ENCODE measurements at regions not wholly inside any gene's neighbourhood (a gene's known extent, or its start where the extent isn't known, plus 50 kb on each side); places are given as distances from the start of the nearest gene placed in this dataset.

GRCh38 chr1:56170784-56171320, 408.5 kb downstream of the PLPP3 start:
- 62 to 69% methylated on average over 4 of the region's 4 CpGs for WGBS, 2 donors
- H3K4me1 ChIP-seq = no peaks in the 10 kb centered on the region
- TF ChIP-seq EP300 (IDR thresholded peaks at IDR 0.05) (no peak), POLR2A (IDR thresholded peaks at IDR 0.05) (no peak), CTCF (IDR thresholded peaks at IDR 0.05) (no peak)
- no peaks in the 10 kb centered on the region for H3K27me3 ChIP-seq
- H3K27ac ChIP-seq = no peak overlapping the region
- DNase-seq (ENCODE audit: low spot score in 2 of 2) = no peak
- H3K36me3 ChIP-seq = no peaks in the 10 kb centered on the region
- H3K4me3 ChIP-seq = no peak overlapping the region
- H3K9me3 ChIP-seq = no peaks in the 10 kb centered on the region

DNA sequence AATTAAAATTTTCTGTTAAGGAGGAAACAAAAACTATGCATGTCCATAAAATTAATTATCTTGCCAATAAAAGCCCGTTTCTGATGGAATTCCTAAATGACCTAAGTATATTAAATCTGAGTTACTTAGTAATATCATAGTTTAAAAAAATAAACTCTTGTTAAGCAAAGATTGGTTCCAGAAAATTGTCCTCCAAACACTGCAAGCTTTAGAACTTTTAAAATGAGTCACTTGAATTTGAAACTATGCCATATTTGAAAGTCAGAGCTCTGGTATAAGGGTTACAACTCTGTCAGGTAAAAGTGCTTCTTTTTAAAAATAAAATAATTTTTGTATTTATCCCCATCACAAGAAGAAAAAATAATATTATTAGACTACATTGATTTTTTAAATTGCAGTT, 409.5 kb downstream of the PLPP3 start:
- no peak for DNase-seq (ENCODE audit: low spot score in 2 of 2)
- no peaks in the 10 kb centered on the region for H3K9me3 ChIP-seq
- H3K4me1 ChIP-seq = no peaks in the 10 kb centered on the region
- TF ChIP-seq POLR2A (IDR thresholded peaks at IDR 0.05) (no peak), EP300 (IDR thresholded peaks at IDR 0.05) (no peak), CTCF (IDR thresholded peaks at IDR 0.05) (no peak)
- H3K27ac ChIP-seq = no peak overlapping the region
- no peaks in the 10 kb centered on the region for H3K36me3 ChIP-seq
- 42 to 50% methylated on average over 1 of the region's 1 CpG for WGBS, 2 donors
- no peaks in the 10 kb centered on the region for H3K27me3 ChIP-seq
- H3K4me3 ChIP-seq = no peak overlapping the region

DNA sequence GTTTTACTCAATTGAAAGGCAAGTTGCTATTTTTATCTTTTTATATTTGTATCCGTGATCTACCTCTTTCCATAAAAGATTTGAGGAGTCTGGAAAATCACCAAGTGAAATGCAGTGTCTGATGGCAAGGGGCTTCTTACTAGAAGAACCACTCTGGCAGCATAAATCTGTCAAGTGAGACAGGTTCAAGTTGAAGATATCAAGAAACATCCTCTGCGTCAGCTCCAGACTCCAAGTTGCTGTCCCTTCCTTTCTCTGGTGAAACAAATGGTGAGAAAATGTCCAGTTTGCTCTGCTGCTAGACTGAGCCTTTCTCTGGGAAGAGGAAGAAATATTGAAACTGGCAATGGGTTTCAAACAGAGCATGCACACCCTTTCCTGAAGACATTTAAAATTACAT, 411.2 kb downstream of the PLPP3 start:
- TF ChIP-seq EP300 (IDR thresholded peaks at IDR 0.05) (no peak), CTCF (IDR thresholded peaks at IDR 0.05) (no peak), POLR2A (IDR thresholded peaks at IDR 0.05) (no peak)
- H3K9me3 ChIP-seq = peaks cover 0 to 3% (median 0%) of the 10 kb centered on the region in 4 donors
- WGBS, 2 donors = 82 to 89% methylated on average over 2 of the region's 2 CpGs

GRCh38 chr1:56167596-56167995, 411.8 kb downstream of the PLPP3 start:
- Histone ChIP-seq H3K27ac (no peak overlapping the region), H3K36me3 (no peaks in the 10 kb centered on the region), H3K9me3 (peaks cover 0 to 3% (median 0%) of the 10 kb centered on the region in 4 donors), H3K4me1 (no peaks in the 10 kb centered on the region), H3K4me3 (no peak overlapping the region), H3K27me3 (no peaks in the 10 kb centered on the region)
- TF ChIP-seq POLR2A (IDR thresholded peaks at IDR 0.05) (no peak), CTCF (IDR thresholded peaks at IDR 0.05) (no peak), EP300 (IDR thresholded peaks at IDR 0.05) (no peak)
- no peak for DNase-seq (ENCODE audit: low spot score in 2 of 2)
- WGBS, 2 donors = 77 to 78% methylated on average over 3 of the region's 3 CpGs

More for the DNA sequence above, 411.2 kb downstream of the PLPP3 start:
- no peaks in the 10 kb centered on the region for H3K4me1 ChIP-seq
- no peaks in the 10 kb centered on the region for H3K36me3 ChIP-seq
- DNase-seq (ENCODE audit: low spot score in 2 of 2) = no peak
- no peaks in the 10 kb centered on the region for H3K27me3 ChIP-seq
- H3K4me3 ChIP-seq = no peak overlapping the region
- no peak overlapping the region for H3K27ac ChIP-seq

DNA sequence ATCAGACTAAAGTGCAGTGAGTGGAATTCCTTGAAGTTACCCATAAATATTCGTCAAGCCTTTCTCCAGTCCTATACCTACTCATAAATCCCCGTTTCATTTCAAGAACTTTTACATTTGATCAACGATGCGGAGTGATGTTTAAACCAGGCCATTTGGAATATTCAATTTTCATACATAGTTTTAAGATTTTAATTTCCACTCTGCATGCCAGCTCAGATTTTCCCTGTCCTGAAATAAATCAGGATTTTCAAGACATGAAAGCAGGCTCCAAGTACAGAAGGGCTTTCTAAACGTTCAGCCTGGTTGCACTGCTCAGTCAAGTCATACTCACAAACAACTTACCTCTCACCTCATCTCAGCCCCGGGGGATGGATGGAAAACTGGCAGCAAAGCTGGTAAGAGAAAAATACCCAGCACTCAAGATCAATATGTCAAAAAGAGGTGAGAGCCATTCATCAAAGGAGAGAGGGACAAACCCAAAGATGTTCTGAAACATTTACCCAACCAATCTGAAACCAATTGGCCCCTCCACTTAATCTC, 418.5 kb downstream of the PLPP3 start:
- no peak for TF ChIP-seq POLR2A (IDR thresholded peaks at IDR 0.05)
- TF ChIP-seq CTCF (IDR thresholded peaks at IDR 0.05) = no peak
- Histone ChIP-seq H3K27me3 (no peaks in the 10 kb centered on the region), H3K9me3 (peaks cover 0 to 3% (median 0%) of the 10 kb centered on the region in 4 donors), H3K4me1 (peaks cover 0 to 4% (median 0%) of the 10 kb centered on the region in 4 donors), H3K36me3 (no peaks in the 10 kb centered on the region), H3K4me3 (no peak overlapping the region), H3K27ac (no peak overlapping the region)
- 78 to 79% methylated on average over 6 of the region's 6 CpGs for WGBS, 2 donors
- DNase-seq (ENCODE audit: low spot score in 2 of 2) = no peak

All from tibial nerve (tissue), 4 donors.